HG03280 (cell line): ENCODE measurements at regions not wholly inside any gene's neighbourhood (a gene's known extent, or its start where the extent isn't known, plus 50 kb on each side); places are given as distances from the start of the nearest gene placed in this dataset.
"Not testable (repeated sequence)": the region's sequence is repeated elsewhere in the genome, so short reads cannot be mapped to it uniquely, and the experiment has no call there.

Experiments
- ATAC-seq: cut with Tn5 transposase; IDR thresholded peaks from one replicate; pipeline ENCODE4 v1.9.1; 2021; ENCODE audit warnings: mild to moderate bottlenecking, moderate library complexity; ENCODE audit not compliant: unreplicated experiment

DNA sequence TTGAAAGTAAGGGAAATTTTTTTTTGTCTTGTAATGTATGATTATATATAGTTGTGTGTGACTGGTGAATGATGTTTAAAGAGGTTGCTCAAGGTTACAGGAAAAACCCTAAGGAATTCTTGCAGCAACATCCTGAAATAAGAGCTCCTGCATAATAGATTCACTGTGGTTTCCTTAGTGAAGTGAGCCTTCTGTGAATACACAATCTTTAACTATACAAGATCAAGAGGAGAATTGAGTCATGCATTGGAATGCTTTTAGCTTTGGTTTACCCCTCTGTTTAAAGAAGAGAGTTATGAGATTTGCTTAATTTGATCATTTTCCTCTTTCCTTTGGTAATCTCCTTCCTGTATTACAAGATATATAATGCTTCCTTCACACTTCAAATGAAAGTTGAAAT is 141.6 kb upstream of the EYA4 start:
- no peak for ATAC-seq

GRCh38 chr6:133100865-133101264 is 140.3 kb upstream of the EYA4 start:
- ATAC-seq = no peak

- ATAC-seq = no peak
Observed at GRCh38 chr6:133101790-133102189, 139.4 kb upstream of the EYA4 start.

DNA sequence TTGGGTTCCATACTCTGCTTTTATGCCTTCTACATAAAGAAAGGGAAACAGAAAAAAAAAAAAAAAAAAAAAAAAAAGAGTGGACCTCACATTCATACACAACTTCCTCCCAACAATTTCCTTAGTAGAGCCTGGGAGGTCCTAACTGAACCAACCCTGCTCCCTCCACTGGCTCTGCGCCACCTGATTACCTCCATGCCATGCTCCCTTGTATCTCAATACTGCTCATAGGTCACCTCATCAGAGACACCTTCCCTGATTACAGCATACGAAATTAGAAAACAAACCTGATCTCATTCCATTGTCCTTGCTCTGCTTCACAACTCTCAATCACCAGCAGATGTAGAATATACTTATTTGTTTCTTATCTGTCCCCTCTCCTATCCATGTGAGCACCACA is 134.2 kb upstream of the EYA4 start:
- ATAC-seq = no peak

DNA sequence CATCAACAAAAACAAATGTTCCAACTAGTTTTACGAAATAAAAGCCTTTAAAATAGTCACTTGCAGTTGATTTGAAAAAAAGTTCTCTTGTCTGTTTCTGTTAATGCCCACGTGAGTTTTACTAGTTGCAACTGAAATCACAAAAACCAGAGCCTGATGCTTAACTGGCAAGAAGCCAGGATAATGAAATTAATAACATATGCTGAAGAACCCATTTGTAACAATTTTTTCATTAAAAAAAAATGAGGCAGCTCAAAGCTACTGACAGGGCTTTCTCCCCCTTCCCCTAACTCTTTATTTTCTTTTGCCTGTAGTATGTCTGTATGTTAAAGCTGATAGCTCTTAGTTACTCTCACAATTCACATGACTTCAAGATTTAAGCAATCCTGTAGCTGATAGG is 132.7 kb upstream of the EYA4 start:
- ATAC-seq = no peak

DNA sequence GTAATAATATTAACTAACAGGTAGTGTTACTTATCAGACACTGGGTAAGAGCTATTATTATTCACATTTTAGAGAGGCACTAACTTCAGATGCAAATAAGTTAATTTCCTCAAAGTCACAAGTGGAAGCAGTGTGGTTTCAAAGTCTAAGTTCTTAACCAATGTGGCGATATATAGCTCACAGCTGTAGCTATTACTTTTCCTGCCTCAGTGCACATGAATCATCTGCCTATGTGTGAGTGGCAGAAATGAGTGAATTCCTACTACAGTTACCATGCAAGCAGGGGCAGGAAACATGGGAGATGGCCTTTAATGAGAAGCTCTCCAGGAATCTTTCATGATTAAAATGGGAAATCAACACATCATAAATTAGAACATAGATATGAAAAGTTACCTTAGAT is 126.2 kb upstream of the EYA4 start:
- no peak for ATAC-seq

DNA sequence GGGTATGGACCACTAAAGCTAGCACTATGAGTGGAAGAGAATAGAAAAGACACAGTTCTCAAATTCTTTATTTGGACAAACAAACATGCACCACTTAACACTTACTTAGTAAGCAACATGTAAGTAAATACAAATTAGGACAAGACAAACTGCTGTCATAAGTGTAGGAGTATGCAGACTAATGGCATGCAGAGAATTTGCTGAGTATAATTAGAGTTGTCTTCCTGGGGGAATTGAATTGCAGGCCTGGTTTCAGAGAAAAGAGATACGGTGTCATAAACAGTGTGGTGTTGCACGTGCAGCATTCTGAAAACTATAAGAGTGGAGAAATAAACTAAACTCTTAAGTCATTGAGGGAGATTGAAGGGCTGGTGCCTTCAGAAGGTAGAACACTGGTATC is 125.2 kb upstream of the EYA4 start:
- no peak for ATAC-seq

- ATAC-seq = no peak
Observed at GRCh38 chr6:133128191-133128590, 113.0 kb upstream of the EYA4 start.

GRCh38 chr6:133129556-133129955 is 111.6 kb upstream of the EYA4 start:
- no peak for ATAC-seq

GRCh38 chr6:133130863-133131262 is 110.3 kb upstream of the EYA4 start:
- no peak for ATAC-seq

- no peak for ATAC-seq
Observed at GRCh38 chr6:133131621-133132465, 109.3 kb upstream of the EYA4 start.

- ATAC-seq = no peak
Observed at GRCh38 chr6:133132466-133132971, 108.6 kb upstream of the EYA4 start.

DNA sequence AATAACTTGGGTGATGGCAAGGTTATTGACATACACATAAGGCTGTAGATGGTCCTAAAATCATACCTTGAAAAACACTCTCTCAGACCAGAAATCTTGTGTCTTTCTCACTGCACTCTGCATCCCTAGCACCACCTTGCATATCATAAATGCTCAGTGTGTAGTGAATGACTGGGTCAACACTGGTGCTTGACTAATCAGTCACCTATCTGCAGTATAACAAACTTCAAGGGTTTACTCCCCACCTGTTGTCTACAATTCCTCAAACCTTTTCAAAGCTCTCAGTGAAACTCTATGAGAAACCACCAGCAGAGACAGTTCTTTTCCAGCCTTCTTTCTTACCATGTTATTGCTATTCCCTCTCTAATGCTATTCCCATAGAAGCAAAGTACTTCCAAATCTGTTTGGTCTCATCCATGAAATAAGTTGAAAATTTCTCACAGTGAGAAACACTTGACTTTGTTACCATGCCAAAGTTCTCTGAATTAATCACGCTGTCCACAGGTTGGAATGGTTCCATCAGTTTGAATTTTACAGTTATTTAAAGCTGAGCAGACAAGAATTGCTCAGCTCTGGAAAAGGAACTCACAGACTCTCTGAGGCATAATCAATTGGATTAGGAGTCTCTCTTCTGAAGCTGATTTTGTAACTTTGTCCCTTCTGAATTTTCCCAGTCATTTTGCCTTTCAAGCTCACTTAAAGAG is 104.8 kb upstream of the EYA4 start:
- no peak for ATAC-seq

- not testable (repeated sequence) for ATAC-seq
Observed at GRCh38 chr6:133147470-133148184, 93.5 kb upstream of the EYA4 start.

DNA sequence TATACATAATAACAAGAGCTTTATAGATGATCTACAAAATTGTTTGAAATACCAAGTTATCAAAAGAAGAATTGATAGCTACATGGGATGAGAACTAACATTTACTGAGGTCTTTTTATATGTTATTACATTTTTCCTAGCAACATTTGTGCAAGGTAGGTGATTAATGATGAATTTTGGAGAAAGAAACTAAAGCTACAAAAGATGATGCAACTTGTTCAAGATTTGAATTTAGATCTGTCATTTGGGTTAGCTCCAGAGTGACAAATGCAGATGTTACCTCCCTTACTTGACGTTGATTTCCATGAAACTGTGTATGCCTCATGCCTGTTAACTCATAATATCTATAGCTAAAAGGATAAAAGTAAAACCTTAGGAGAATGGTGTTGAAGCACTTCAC is 84.5 kb upstream of the EYA4 start:
- ATAC-seq = no peak

GRCh38 chr6:133157995-133158394 is 83.2 kb upstream of the EYA4 start:
- no peak for ATAC-seq

DNA sequence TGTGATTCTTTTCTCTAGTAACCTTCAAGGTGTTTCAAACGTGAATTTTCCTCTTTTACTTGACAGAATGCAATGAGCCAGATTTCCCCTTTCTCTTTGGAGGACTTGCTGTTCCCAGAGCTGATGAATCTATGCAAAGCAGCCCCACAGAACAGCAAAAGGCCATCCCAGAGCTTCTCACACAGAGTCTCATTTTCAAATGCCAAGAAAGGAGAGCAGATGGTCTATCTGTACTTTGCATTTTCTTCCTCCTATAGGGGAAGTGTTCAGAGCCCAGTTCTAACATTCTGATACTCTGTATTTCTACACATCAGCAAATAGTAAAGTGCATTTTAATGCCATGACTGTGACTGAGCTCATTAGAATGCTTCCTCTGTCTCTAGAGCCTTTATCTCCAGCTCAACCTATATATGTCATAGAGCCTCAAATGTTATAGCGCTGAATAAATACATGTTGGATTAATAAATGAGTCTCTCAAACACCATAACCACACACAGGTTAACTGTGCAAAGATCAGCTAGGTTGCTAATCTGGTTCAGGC is 81.8 kb upstream of the EYA4 start:
- ATAC-seq = no peak

DNA sequence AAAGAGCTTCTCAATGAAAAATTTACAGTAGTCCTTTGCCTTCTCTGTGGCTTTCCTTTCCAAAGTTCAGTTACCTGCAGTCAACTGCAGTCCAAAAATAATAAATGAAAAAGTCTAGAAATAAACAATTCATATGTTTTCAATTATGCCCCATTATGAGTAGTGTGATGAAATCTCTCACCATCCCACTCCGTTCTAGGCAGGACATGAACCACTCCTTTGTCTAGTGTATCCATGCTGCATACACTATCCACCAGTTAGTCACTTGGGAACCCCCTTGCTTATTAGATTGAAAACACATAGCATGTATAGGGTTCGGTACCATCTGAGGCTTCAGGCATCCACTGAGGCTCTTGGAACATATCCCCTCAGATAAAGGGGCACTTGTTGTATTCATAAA is 80.6 kb upstream of the EYA4 start:
- ATAC-seq = no peak

GRCh38 chr6:133165235-133165634 is 75.9 kb upstream of the EYA4 start:
- ATAC-seq = no peak

- no peak for ATAC-seq
Observed at GRCh38 chr6:133166766-133167165, 74.4 kb upstream of the EYA4 start.

DNA sequence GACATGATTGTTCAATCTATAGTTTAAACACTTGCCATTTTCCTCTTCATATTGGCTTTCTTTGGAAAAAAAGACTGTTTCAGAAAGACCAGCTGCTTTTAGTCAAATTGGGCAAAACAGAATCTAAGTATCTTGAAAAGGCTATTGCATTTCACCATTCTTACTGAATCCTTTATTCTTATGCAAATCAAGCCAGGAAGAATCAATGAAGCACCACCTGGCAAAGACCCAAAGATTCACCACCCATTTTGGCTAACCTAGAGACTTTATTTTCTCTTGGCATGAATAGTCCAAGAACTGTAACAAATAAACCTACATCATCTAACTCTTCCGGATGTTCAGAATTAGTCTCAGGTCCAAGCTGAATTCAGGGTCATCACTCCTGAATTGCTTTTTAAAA is 71.3 kb upstream of the EYA4 start:
- ATAC-seq = no peak
